Natural killer cell treated with Interleukin-12 subunit alpha and Interleukin-12 subunit beta and Interleukin-15 and Interleukin-18, amount 100 ng/mL, for 72 hours (primary cell): ENCODE measurements at regions not wholly inside any gene's neighbourhood (a gene's known extent, or its start where the extent isn't known, plus 50 kb on each side); places are given as distances from the start of the nearest gene placed in this dataset.

Source experiments
- ATAC-seq, 2 donors: fragments of 150-1000 bp; cut with Tn5 transposase in 1 of 2; sonication (Bioruptor Pico), chemical (Tn5 transposase) in 1 of 2; 2 replicates each; pipeline ENCODE4 v1.10.0; 2021
- DNase-seq: peaks from one replicate; pipeline ENCODE4 v3.0.0; 2022; ENCODE audit warnings: low spot score
- H3K27ac Mint-ChIP-seq, 2 donors: 1 replicate in 1 of 2; 2 replicates in 1 of 2; pipeline ENCODE4 v1.8.0; 2022; ENCODE audit warnings: mixed read lengths in 2 of 2, mild to moderate bottlenecking in 1 of 2, moderate library complexity in 1 of 2
- H3K27me3 Mint-ChIP-seq, 2 donors: 1 replicate in 1 of 2; 2 replicates in 1 of 2; pipeline ENCODE4 v1.8.0; 2022; ENCODE audit warnings: mixed read lengths in 2 of 2
- H3K36me3 Mint-ChIP-seq: one replicate; pipeline ENCODE4 v1.8.0; 2022; ENCODE audit warnings: mixed read lengths
- H3K4me1 Mint-ChIP-seq, 2 donors: 1 replicate in 1 of 2; 2 replicates in 1 of 2; pipeline ENCODE4 v1.8.0; 2022; ENCODE audit warnings: low read depth in 2 of 2, mixed read lengths in 2 of 2, mild to moderate bottlenecking in 1 of 2
- H3K4me3 Mint-ChIP-seq: one replicate; pipeline ENCODE4 v1.8.0; 2022; ENCODE audit warnings: mixed read lengths
- H3K9me3 Mint-ChIP-seq: 2 replicates; pipeline ENCODE4 v1.8.0; 2022; ENCODE audit warnings: mixed read lengths

DNA sequence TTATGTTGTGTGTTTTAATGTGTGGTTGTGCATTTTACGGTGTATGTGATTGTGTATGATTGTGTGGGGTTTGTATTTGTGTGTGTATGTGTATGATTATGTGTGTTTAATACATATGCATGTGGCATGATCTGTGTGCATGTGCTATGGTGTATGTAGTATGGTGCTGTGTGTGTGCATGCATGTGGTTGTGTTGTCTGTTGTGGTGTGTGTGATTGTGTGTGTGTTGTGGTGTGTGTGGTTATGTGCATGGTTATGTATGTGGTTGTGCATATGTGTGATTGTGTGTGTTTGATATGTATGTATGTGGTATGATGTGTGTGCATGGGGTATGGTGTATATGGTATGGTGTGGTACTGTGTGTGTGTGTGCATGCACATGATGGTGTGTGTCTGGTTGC lies 148.1 kb upstream of the AGAP1 start:
- Mint-ChIP-seq H3K9me3 (no peaks in the 10 kb centered on the region), H3K36me3 (no peaks in the 10 kb centered on the region), H3K27me3 (peaks cover 18 to 26% of the 10 kb centered on the region in 2 donors), H3K4me1 (no peaks in the 10 kb centered on the region), H3K4me3 (no peak overlapping the region), H3K27ac (no peak overlapping the region)
- DNase-seq (no peak), ATAC-seq (no peak)

DNA sequence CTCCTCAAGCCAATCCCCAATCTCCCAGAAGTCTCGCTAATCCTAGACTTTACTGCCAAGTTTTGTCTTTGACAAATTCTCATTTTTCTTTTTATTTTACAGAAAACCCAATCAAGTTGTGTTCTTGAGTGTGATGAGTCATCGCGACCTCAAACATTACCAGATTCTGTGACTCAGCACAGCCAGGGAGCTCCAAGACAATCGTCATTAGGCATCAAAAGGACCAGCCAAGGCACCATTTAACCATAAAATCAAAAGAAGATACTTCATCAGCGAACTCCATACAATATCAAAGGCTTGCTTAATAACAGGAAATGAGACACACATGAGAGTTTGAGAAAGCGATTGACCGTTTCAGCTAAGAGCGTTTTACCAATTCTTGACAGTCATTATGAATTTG lies 146.2 kb upstream of the AGAP1 start:
- ATAC-seq (no peak), DNase-seq (no peak)
- Mint-ChIP-seq H3K27me3 (peaks cover 23 to 38% of the 10 kb centered on the region in 2 donors), H3K27ac (no peak overlapping the region), H3K36me3 (no peaks in the 10 kb centered on the region), H3K4me1 (no peaks in the 10 kb centered on the region), H3K4me3 (no peak overlapping the region), H3K9me3 (no peaks in the 10 kb centered on the region)

DNA sequence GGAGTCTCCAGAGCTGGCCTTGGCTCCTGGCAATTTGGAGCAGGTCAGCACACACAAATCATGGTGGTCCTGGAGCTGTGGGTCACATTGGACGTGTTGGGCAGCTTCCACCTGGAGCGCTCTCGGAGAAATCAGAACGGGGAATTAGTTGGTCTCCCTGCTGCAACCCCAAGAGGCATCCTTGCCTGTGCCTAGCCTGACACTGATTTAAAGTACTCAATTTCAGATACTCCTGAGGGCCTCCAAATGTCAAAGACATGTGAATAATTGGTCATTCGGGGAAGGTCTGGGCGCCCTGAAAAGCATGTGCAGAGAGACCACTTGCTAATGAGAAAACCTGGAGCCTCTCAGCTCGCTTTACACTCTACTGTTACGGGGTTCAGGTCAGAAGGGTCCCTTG lies 145.5 kb upstream of the AGAP1 start:
- no peak for ATAC-seq
- no peak for DNase-seq
- H3K4me1 Mint-ChIP-seq: no peaks in the 10 kb centered on the region
- no peak overlapping the region for H3K27ac Mint-ChIP-seq
- H3K36me3 Mint-ChIP-seq: no peaks in the 10 kb centered on the region
- no peaks in the 10 kb centered on the region for H3K9me3 Mint-ChIP-seq
- no peak overlapping the region for H3K4me3 Mint-ChIP-seq
- peaks cover 27 to 45% of the 10 kb centered on the region in 2 donors for H3K27me3 Mint-ChIP-seq

DNA sequence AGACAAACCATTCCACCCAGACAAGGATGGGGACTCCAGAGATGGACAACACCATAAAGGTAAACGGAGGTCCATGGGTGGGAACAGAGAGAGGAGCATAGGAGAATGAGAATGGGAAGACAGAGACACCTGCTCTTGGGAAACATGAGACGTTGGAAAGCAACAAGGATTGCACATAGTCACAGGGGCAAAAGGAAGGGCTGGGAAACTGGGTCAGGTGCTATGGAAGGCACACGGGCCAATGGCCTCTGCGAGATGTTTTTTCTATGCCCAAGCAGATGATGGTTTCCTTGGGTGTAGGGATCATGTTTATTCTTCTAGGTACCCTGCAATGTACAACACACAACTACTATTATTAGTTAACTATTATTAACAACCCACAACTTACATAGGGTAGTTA lies 143.6 kb upstream of the AGAP1 start:
- no peak overlapping the region for H3K27ac Mint-ChIP-seq
- H3K4me1 Mint-ChIP-seq: no peaks in the 10 kb centered on the region
- H3K27me3 Mint-ChIP-seq: peaks cover 27 to 47% of the 10 kb centered on the region in 2 donors
- no peaks in the 10 kb centered on the region for H3K9me3 Mint-ChIP-seq
- no peak overlapping the region for H3K4me3 Mint-ChIP-seq
- ATAC-seq (no peak), DNase-seq (no peak)
- H3K36me3 Mint-ChIP-seq: no peaks in the 10 kb centered on the region

DNA sequence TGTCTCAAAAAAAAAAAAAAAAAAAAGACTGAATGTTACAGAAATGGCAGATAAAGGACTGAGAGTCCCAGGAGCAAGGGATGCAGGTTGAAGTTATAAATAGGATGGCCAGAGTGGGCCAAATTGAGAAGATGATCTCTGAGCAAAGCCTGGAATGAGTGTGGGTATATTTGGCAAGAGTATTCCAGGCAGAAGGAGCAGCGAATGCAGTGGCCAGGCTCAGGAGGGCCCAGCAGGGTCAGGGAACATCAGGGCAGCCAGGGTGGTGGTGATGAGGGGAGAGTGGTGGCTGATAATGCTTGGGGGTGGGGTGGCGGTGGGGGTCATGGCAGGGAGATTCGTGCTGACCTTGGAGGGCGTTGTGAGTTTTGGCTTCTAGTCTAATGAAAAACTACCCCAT lies 141.3 kb upstream of the AGAP1 start:
- ATAC-seq: no peak
- H3K4me3 Mint-ChIP-seq: no peak overlapping the region

DNA sequence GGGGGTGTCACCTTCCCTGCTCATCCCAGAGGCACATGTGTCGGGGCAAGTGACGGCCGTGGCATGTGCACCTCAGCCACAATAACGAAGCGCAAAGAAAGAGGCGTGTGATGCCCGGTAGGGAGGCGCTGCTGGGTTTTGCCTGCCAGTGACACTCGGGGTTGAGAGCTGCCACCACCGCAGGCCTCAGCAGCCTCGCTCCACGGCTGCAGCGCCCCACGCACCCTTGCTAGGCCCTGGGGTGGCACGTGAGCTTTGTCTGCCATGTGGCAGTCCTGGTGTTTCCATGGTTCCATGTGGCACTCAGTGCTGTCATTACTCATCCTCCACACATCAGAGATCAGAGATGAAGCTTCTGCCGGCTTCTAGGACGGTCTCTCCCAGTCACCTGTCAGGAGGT lies 136.0 kb upstream of the AGAP1 start:
- ATAC-seq: no peak
- H3K4me1 Mint-ChIP-seq: no peaks in the 10 kb centered on the region
- no peak for DNase-seq
- H3K36me3 Mint-ChIP-seq: no peaks in the 10 kb centered on the region
- no peaks in the 10 kb centered on the region for H3K9me3 Mint-ChIP-seq
- H3K4me3 Mint-ChIP-seq: no peak overlapping the region
- H3K27ac Mint-ChIP-seq: no peak overlapping the region
- peaks cover 5 to 18% of the 10 kb centered on the region in 2 donors for H3K27me3 Mint-ChIP-seq

More for the DNA sequence above, 141.3 kb upstream of the AGAP1 start:
- Mint-ChIP-seq H3K36me3 (no peaks in the 10 kb centered on the region), H3K9me3 (no peaks in the 10 kb centered on the region), H3K27me3 (peaks cover 21 to 41% of the 10 kb centered on the region in 2 donors), H3K27ac (no peak overlapping the region), H3K4me1 (no peaks in the 10 kb centered on the region)
- DNase-seq: no peak

DNA sequence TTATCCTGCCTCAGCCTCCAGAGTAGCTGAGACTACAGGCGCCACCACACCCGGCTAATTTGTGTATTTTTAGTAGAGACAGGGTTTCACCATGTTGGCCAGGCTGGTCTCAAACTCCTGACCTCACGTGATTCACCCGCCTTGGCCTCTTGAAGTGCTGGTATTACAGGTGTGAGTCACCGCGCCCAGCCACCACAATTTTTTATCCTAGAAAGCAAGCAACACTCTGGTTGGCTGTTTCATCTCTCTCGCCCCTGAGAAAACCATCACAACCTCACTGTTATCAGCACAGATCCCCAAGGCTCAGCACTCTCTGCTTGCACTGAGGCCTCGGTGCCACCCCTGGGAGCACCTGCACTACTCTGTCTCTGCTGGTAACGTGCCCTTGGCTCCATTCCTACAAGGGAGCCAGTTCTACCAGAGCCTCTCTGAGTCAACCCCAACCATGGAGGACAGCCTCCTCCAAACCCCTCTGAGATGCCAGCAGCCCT lies 134.8 kb upstream of the AGAP1 start:
- H3K27me3 Mint-ChIP-seq: peaks cover 5 to 11% of the 10 kb centered on the region in 2 donors
- no peaks in the 10 kb centered on the region for H3K4me1 Mint-ChIP-seq
- no peak overlapping the region for H3K27ac Mint-ChIP-seq
- ATAC-seq (no peak), DNase-seq (no peak)
- no peaks in the 10 kb centered on the region for H3K36me3 Mint-ChIP-seq
- H3K9me3 Mint-ChIP-seq: no peaks in the 10 kb centered on the region
- H3K4me3 Mint-ChIP-seq: no peak overlapping the region

DNA sequence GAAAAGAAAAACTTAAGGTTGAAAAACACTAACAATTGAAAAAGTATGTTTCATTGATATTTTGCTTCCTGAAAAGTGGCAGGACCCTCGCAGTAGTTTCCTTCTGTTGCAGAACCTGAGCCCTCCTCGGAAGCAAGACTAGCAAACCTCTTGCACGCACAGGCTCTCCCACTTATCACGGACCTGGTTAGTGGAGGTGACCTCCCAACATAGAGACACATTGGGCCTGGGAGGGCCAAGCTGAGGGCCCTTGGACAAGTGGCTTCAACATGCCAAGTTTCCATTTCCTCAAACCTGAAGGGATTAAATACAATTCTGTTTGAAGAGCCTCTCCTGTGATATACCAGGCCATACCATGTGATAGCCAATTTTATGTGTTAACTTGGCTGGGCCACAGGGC lies 133.4 kb upstream of the AGAP1 start:
- peaks cover 5 to 11% of the 10 kb centered on the region in 2 donors for H3K27me3 Mint-ChIP-seq
- H3K9me3 Mint-ChIP-seq: no peaks in the 10 kb centered on the region
- no peak overlapping the region for H3K27ac Mint-ChIP-seq
- DNase-seq (no peak), ATAC-seq (no peak)
- H3K4me3 Mint-ChIP-seq: no peak overlapping the region
- H3K36me3 Mint-ChIP-seq: no peaks in the 10 kb centered on the region
- H3K4me1 Mint-ChIP-seq: no peaks in the 10 kb centered on the region

DNA sequence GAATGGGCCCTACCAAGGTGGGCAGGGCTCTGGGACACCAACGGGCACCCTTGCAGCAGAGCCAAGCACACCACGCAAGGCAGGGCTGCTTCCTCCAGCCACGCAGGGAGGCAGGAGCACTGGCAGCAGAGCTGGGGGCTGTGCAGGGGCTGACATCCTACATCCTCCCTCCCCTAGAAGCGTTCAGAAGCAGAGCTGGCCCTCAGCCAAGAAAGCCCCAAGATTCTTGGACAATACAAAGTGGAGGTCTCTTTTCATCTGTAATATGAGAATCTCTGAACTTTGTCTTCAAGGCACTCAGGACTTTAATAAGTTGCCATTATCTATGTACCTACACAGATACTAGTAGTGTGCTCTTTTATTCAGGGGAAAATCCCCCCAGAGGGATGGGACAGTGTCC lies 128.1 kb upstream of the AGAP1 start:
- no peak overlapping the region for H3K4me3 Mint-ChIP-seq
- DNase-seq (no peak), ATAC-seq (no peak)
- H3K36me3 Mint-ChIP-seq: no peaks in the 10 kb centered on the region
- no peaks in the 10 kb centered on the region for H3K4me1 Mint-ChIP-seq
- H3K27ac Mint-ChIP-seq: no peak overlapping the region
- H3K27me3 Mint-ChIP-seq: peaks cover 16 to 24% of the 10 kb centered on the region in 2 donors
- no peaks in the 10 kb centered on the region for H3K9me3 Mint-ChIP-seq

DNA sequence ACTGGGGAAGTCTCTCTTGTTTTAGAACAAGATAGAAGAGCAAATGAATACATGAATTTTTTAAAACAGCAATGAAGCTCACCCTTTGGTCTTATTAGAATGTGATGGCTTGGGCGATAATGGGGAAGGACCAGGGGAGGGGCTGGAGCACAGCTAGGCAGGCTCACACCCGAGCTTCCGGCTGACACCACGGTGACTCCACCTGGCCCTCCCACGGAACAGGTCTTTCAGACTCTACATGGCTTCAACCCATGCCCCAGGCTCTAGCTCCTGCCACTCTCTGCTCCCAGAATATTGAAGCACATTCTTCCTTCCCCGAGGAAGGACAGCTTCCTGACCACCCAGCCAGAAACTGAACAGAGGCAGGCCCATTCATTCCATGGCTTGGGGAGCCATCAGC lies 127.5 kb upstream of the AGAP1 start:
- no peak for ATAC-seq
- H3K9me3 Mint-ChIP-seq: no peaks in the 10 kb centered on the region
- DNase-seq: no peak
- no peak overlapping the region for H3K27ac Mint-ChIP-seq
- H3K4me1 Mint-ChIP-seq: no peaks in the 10 kb centered on the region
- no peak overlapping the region for H3K4me3 Mint-ChIP-seq
- H3K27me3 Mint-ChIP-seq: peaks cover 22 to 31% of the 10 kb centered on the region in 2 donors
- H3K36me3 Mint-ChIP-seq: no peaks in the 10 kb centered on the region

DNA sequence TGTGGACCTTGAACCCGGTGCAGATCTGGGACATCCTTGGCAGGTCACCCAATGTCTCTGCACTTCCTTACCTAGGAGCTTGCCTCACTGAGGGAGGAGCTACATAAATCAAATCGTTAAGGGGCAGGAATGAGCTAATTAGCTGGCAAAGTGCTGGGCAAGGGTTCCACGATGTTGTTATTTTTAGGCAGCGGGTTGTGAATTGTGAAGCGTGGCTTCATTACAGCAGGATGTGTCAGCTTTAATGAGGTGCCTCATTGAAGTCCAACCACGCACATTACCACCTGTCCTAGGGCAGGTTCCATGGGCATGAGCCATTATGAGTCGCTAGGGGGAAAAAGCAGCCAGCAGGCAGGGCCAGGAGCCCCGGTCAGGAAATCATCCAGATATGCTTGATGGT lies 127.0 kb upstream of the AGAP1 start:
- DNase-seq (no peak), ATAC-seq (no peak)
- Mint-ChIP-seq H3K4me3 (no peak overlapping the region), H3K9me3 (no peaks in the 10 kb centered on the region), H3K27me3 (peaks cover 22 to 32% of the 10 kb centered on the region in 2 donors), H3K27ac (no peak overlapping the region), H3K4me1 (no peaks in the 10 kb centered on the region), H3K36me3 (no peaks in the 10 kb centered on the region)

DNA sequence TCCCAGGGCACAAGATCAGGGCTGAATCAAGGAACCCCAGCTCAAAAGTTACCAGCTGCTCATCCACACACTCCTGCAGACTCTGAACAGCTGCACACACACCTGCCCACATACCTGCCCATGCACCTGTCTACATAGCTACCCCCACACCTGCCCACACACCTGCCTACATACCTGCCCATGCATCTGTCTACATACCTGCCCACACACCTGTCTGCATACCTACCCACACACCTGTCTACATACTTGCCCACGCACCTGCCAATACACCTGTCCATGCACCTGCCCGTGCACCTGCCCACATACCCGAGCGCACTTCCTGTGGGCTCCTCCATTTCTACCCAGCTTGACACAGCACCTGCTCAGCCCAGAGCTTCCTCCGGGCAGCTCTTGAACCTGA lies 122.8 kb upstream of the AGAP1 start:
- no peak overlapping the region for H3K4me3 Mint-ChIP-seq
- ATAC-seq (peak in 1 of 2 donors; percentile 29), DNase-seq (no peak)
- no peak overlapping the region for H3K27ac Mint-ChIP-seq
- peaks cover 30% of the 10 kb centered on the region in 2 donors for H3K27me3 Mint-ChIP-seq
- H3K36me3 Mint-ChIP-seq: no peaks in the 10 kb centered on the region
- no peaks in the 10 kb centered on the region for H3K9me3 Mint-ChIP-seq
- H3K4me1 Mint-ChIP-seq: no peaks in the 10 kb centered on the region

DNA sequence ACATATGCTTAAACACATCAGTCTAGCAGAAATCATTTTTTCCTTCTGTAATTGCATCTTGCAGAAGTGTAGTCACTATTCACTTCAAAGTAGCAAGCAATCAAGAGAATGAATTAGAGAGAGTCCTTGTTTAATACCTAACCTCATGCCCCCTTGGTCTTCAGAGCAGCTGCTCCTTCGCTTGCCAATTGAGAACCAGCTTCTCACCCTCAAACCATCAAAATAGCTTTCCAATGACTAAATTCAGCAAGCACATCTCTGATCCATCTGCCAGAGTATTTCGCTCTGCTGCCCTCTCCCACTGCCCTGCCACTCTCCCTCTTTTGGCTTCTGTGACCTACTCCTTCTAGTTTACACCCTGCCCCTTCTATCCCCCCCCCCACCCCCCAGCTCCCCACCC lies 120.7 kb upstream of the AGAP1 start:
- no peak for DNase-seq
- no peak for ATAC-seq
- peaks cover 32 to 41% of the 10 kb centered on the region in 2 donors for H3K27me3 Mint-ChIP-seq
- no peaks in the 10 kb centered on the region for H3K36me3 Mint-ChIP-seq
- peaks cover 2 to 4% of the 10 kb centered on the region in 2 donors for H3K4me1 Mint-ChIP-seq
- H3K9me3 Mint-ChIP-seq: no peaks in the 10 kb centered on the region
- H3K4me3 Mint-ChIP-seq: no peak overlapping the region
- no peak overlapping the region for H3K27ac Mint-ChIP-seq

DNA sequence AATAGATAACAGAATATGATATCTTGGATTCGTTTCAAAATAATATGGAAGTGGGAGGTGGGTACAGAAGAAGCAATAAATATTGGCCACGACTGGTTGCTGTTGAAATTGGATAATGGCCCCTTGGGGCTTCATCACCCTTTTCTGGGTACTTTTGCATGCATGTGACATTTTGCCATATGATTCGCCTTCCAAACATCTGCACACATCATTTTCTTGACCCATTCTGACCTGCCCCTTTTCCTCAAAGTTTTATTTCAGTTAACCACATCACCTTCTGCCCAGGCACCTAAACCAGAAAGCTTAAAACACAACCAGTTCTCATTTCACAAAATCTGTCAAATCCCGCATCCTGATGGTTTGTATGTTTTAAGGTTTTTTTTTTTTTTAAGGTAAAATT lies 116.7 kb upstream of the AGAP1 start:
- ATAC-seq (no peak), DNase-seq (no peak)
- H3K4me3 Mint-ChIP-seq: no peak overlapping the region
- no peaks in the 10 kb centered on the region for H3K9me3 Mint-ChIP-seq
- no peaks in the 10 kb centered on the region for H3K36me3 Mint-ChIP-seq
- H3K27me3 Mint-ChIP-seq: peaks cover 36 to 49% of the 10 kb centered on the region in 2 donors
- no peak overlapping the region for H3K27ac Mint-ChIP-seq
- H3K4me1 Mint-ChIP-seq: peaks cover 2 to 6% of the 10 kb centered on the region in 2 donors

DNA sequence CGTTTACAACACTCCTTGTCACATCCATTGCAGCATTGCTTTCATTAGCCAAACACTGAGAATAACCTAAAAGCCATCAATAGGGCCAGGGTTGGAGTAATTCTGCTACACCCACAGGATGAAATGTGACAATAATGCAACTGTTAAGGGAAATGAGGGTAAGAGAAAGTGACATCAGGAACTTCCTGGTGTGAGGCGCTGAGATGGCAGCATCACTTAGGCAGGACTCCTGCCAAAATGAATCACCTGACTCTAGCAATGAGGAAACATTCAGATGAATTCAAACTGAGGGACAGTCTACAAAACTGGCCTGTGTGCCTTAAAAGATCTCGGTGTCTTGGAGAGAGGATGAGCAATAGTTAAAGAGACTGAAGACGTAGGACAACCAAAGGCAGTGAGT lies 115.6 kb upstream of the AGAP1 start:
- Mint-ChIP-seq H3K4me1 (peaks cover 2 to 6% of the 10 kb centered on the region in 2 donors), H3K36me3 (no peaks in the 10 kb centered on the region), H3K27me3 (peaks cover 34 to 49% of the 10 kb centered on the region in 2 donors), H3K9me3 (no peaks in the 10 kb centered on the region), H3K4me3 (no peak overlapping the region), H3K27ac (no peak overlapping the region)
- DNase-seq (no peak), ATAC-seq (no peak)
